Memory B cell (primary cell): ENCODE measurements at regions not wholly inside any gene's neighbourhood (a gene's known extent, or its start where the extent isn't known, plus 50 kb on each side); places are given as distances from the start of the nearest gene placed in this dataset.
"Not testable (repeated sequence)": the region's sequence is repeated elsewhere in the genome, so short reads cannot be mapped to it uniquely, and the experiment has no call there.

Experiments
- ATAC-seq: fragments of 150-1000 bp; cut with Tn5 transposase; 2 replicates; pipeline ENCODE4 v1.10.0; 2021; ENCODE audit warnings: low read depth, mild to moderate bottlenecking, moderate library complexity
- DNase-seq, 2 donors: peaks; one replicate each; pipeline ENCODE4 v3.0.0; 2022; ENCODE audit warnings: low spot score in 2 of 2
- H3K27ac Mint-ChIP-seq: one replicate; pipeline ENCODE4 v1.8.0; 2022; ENCODE audit warnings: mild to moderate bottlenecking, moderate library complexity, mixed read lengths
- H3K27me3 Mint-ChIP-seq: one replicate; pipeline ENCODE4 v1.8.0; 2022; ENCODE audit warnings: mixed read lengths
- H3K36me3 Mint-ChIP-seq: one replicate; pipeline ENCODE4 v1.8.0; 2022; ENCODE audit warnings: mild to moderate bottlenecking, mixed read lengths
- H3K4me1 Mint-ChIP-seq: one replicate; pipeline ENCODE4 v1.8.0; 2022; ENCODE audit warnings: mixed read lengths
- H3K4me3 Mint-ChIP-seq: one replicate; pipeline ENCODE4 v1.8.0; 2022; ENCODE audit warnings: mild to moderate bottlenecking, moderate library complexity, mixed read lengths
- H3K9me3 Mint-ChIP-seq: one replicate; pipeline ENCODE4 v1.8.0; 2022; ENCODE audit warnings: mixed read lengths

DNA sequence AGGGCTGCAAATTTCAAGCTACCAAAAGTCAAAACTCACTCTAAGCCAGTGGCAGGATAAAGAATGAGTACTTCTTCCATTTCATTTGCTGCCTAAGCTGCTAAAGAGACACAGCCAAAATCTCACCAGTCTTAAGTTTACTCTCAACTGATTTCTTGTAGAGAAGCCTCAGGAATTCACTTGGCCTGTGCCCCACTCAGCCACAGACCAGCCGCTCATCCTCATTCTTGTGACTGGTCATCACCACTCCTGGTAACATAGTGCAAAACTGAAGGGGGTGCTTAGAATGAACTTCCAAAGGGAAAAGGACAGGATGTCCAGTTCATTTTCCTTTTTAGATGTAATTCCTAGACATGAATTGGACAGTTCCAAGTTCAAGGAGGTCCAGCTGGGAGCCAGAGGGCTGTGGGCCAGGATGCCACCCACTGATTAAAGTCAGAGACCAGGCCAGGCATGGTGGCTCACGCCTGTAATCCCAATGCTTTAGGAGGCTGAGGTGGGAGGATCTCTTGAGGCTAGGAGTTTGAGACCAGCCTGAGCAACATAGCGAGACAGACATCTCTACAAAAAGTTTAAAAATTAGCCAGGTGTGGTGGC is 72.7 kb upstream of the RANBP3L start:
- H3K36me3 Mint-ChIP-seq, result no peaks in the 10 kb centered on the region
- peaks cover 2% of the 10 kb centered on the region for H3K27me3 Mint-ChIP-seq
- no peaks in the 10 kb centered on the region for H3K9me3 Mint-ChIP-seq
- H3K27ac Mint-ChIP-seq, result no peak overlapping the region
- H3K4me3 Mint-ChIP-seq, result no peak overlapping the region
- no peak for DNase-seq
- no peak for ATAC-seq
- H3K4me1 Mint-ChIP-seq, result no peaks in the 10 kb centered on the region

DNA sequence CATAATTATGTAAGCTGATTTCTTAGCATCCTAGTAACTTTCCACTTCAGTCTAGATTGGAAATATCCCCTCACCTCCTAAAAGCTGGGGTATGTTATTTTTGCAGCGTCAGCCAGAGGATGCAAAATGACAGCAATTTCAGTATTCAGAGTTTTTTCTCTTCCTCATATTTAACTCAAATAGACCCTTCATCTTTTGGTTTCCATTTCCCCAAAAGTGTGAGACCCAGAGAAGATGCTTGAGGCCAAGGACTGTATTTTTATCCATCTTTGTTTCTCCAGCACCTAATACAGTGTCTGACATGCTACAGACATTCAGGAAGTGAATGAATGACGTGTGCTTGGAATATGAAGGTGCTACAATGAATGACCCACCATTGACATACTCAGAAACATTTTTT is 75.5 kb upstream of the RANBP3L start:
- H3K9me3 Mint-ChIP-seq, result no peaks in the 10 kb centered on the region

DNA sequence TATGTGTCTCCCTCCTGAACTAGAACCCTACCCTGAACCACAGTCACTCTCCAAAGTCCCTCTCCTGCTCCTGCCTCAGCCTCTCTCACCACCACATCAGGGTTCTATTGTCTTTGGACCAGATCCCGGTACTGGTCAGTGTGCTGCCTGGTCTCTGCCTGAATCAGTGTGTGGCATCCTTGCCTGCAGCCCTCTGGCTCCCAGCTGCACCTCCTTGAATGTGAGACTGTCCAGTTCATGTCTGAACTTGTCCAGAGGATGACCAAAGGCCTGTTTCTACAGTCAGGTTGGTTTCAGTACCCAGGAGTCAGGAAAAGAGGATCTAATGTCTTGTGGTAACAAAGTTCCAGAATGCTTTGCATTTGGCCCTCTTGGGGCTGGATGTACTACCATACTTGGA is 76.8 kb upstream of the RANBP3L start:
- peaks cover 5% of the 10 kb centered on the region for H3K27me3 Mint-ChIP-seq
- H3K4me3 Mint-ChIP-seq, result no peak overlapping the region
- no peaks in the 10 kb centered on the region for H3K9me3 Mint-ChIP-seq
- no peaks in the 10 kb centered on the region for H3K36me3 Mint-ChIP-seq
- no peak for DNase-seq
- H3K27ac Mint-ChIP-seq, result no peak overlapping the region
- no peak for ATAC-seq
- H3K4me1 Mint-ChIP-seq, result no peaks in the 10 kb centered on the region

More for the DNA sequence above, 75.5 kb upstream of the RANBP3L start:
- H3K27me3 Mint-ChIP-seq, result peaks cover 5% of the 10 kb centered on the region
- no peak overlapping the region for H3K27ac Mint-ChIP-seq
- H3K4me3 Mint-ChIP-seq, result no peak overlapping the region
- H3K36me3 Mint-ChIP-seq, result no peaks in the 10 kb centered on the region
- no peak for DNase-seq
- no peaks in the 10 kb centered on the region for H3K4me1 Mint-ChIP-seq
- ATAC-seq, result no peak

DNA sequence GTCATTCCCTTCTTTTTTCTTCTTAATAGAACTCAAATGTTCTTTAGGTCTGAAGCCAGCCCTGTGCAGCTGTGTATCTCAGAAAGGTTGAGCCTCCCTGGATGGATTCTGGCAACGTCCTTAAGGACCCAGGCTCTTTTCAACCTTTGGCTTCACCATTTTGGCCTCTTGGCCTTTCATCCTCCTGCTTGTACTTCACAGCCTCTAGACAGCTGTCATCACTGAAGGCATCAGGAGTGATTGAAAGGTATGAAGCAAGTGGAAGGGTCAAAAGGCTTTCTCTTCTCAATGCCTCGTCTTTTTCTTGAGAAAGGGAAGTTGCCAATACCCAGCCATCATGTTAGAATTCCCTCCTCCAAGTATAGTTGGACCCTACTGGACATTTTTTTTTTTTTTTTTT is 81.2 kb upstream of the RANBP3L start:
- Mint-ChIP-seq H3K4me1 (no peaks in the 10 kb centered on the region), H3K27me3 (peaks cover 8% of the 10 kb centered on the region), H3K9me3 (no peaks in the 10 kb centered on the region), H3K36me3 (no peaks in the 10 kb centered on the region), H3K27ac (no peak overlapping the region), H3K4me3 (no peak overlapping the region)
- no peak for DNase-seq
- no peak for ATAC-seq

DNA sequence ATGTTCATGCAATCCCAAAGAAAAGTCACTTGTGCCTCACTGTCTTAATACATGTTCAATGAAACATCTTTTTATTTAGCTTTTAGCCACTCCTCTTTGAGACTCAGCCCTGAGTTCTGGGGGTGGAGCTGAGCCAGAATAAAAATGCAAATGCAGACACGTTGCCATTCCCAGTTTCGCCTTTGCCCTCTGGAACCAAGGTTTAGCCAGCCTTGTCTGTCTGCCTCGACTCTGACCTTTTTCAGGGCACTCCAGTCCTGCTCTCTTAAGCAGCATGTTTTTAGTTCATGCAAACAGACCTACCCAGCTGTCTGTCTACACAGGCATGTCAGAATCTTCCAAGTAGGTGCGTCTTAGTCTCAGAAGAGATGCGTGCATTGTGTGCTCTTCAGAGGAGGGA is 82.2 kb upstream of the RANBP3L start:
- Mint-ChIP-seq H3K4me1 (no peaks in the 10 kb centered on the region), H3K27ac (no peak overlapping the region), H3K27me3 (peaks cover 8% of the 10 kb centered on the region), H3K36me3 (no peaks in the 10 kb centered on the region), H3K9me3 (no peaks in the 10 kb centered on the region), H3K4me3 (no peak overlapping the region)
- ATAC-seq, result no peak
- DNase-seq, result no peak

DNA sequence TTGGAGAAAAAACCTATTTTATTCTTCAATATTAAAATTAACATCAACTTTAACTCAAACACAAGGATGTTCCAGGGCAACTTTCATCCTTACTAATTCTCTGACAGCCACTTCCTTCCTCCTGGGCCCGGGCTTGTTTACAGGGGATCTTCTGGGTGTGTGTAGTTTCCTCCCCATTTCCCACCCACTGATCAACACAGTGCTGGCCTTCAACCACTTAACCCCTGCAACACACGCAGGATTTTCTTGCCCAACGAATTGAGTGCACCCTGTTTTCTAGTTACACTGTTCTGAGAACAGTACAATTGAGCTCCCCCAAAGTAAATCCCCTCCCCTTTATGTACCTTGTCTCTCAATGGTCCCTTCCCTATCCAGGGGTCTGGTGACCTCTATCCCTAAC is 83.1 kb upstream of the RANBP3L start:
- DNase-seq (no peak), ATAC-seq (no peak)
- Mint-ChIP-seq H3K9me3 (no peaks in the 10 kb centered on the region), H3K27ac (no peak overlapping the region), H3K36me3 (no peaks in the 10 kb centered on the region), H3K27me3 (peaks cover 6% of the 10 kb centered on the region), H3K4me3 (no peak overlapping the region), H3K4me1 (no peaks in the 10 kb centered on the region)

DNA sequence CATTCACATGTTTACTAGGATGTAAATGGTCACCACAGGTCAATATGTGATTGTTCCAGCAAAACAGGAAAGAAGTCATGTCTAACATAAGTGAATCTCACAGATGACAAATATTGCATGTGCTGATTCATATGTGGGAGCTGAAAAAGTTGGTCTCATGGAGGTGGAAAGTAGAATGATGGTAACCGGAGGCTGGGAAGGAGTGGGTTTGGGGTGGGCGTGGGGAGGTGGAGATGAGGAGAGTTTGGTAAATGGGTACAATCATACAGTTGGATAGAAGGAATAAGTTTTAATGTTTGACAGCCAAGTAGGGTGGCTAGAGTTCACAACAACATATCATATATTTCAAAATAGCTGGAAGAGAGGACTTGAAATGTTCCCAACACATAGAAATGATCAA is 83.8 kb upstream of the RANBP3L start:
- peaks cover 6% of the 10 kb centered on the region for H3K27me3 Mint-ChIP-seq
- H3K9me3 Mint-ChIP-seq, result no peaks in the 10 kb centered on the region
- DNase-seq (no peak), ATAC-seq (no peak)
- no peak overlapping the region for H3K27ac Mint-ChIP-seq
- H3K36me3 Mint-ChIP-seq, result no peaks in the 10 kb centered on the region
- no peak overlapping the region for H3K4me3 Mint-ChIP-seq
- no peaks in the 10 kb centered on the region for H3K4me1 Mint-ChIP-seq

DNA sequence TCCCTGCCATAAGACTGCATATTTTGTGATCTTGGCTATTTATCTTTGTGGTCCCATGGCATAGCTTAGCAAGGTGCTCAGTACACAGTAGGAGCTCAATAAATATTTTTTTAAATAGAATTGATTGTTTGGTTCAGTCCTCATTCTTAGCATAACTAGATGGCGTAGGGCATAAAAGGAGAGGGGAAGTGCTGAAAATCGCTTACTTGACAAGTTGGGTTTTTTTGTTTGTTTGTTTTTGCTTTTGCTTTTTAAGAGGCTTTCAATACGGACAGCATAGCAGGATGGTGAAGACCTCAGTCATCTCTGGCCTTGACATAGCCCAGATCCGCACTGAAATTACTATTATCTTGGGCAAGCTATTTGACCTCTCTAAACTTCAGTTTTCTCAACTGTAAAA is 86.6 kb upstream of the RANBP3L start:
- Mint-ChIP-seq H3K4me3 (no peak overlapping the region), H3K36me3 (no peaks in the 10 kb centered on the region), H3K27me3 (peaks cover 5% of the 10 kb centered on the region)

DNA sequence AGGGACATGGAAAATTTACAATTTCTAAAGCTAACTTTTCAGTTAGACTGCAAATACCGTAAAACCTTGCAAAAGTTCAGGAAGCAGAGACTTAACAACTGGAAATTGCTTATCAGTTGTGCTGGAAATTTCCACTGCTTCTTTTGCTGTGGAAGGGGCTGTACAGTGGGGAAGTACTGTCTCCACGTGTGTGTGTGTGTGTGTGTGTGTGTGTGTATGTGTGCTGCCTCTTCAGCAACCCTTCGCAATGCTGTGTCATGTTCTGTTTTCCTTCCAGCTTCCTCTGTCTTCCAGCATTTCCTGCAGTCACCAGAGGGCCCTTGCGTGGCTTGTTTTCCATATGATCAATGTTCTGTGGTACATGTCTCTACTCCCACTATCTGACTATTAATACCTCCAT is 87.5 kb upstream of the RANBP3L start:
- H3K27ac Mint-ChIP-seq, result no peak overlapping the region
- H3K36me3 Mint-ChIP-seq, result no peaks in the 10 kb centered on the region
- H3K9me3 Mint-ChIP-seq, result no peaks in the 10 kb centered on the region
- H3K27me3 Mint-ChIP-seq, result peaks cover 5% of the 10 kb centered on the region
- H3K4me3 Mint-ChIP-seq, result no peak overlapping the region
- DNase-seq (no peak), ATAC-seq (no peak)
- H3K4me1 Mint-ChIP-seq, result no peaks in the 10 kb centered on the region

More for the DNA sequence above, 86.6 kb upstream of the RANBP3L start:
- ATAC-seq (no peak), DNase-seq (no peak)
- H3K4me1 Mint-ChIP-seq, result no peaks in the 10 kb centered on the region
- no peaks in the 10 kb centered on the region for H3K9me3 Mint-ChIP-seq
- no peak overlapping the region for H3K27ac Mint-ChIP-seq

DNA sequence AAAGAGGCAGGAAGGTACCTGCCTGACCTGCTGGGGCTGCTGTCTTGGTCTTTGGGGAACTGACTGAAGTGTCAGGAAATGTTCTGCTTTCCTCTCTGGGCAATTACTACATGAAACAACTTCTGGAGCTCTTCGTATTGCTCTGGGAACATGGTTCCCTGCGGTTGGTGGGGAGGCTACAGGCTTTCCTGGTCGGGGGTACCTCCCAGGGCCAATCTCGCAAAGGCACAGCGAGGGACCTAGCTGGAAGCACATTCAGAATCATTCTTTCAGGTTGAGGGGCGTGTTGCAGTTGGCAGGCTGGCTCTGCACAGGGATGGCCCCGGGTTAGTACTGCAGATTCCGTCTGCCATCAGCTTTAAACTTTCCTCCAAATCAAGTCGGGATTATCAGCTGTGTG is 88.9 kb upstream of the RANBP3L start:
- Mint-ChIP-seq H3K27me3 (peaks cover 2% of the 10 kb centered on the region), H3K27ac (no peak overlapping the region), H3K4me1 (peaks cover under 1% of the 10 kb centered on the region), H3K4me3 (no peak overlapping the region), H3K36me3 (no peaks in the 10 kb centered on the region), H3K9me3 (no peaks in the 10 kb centered on the region)
- no peak for ATAC-seq
- DNase-seq, result no peak

DNA sequence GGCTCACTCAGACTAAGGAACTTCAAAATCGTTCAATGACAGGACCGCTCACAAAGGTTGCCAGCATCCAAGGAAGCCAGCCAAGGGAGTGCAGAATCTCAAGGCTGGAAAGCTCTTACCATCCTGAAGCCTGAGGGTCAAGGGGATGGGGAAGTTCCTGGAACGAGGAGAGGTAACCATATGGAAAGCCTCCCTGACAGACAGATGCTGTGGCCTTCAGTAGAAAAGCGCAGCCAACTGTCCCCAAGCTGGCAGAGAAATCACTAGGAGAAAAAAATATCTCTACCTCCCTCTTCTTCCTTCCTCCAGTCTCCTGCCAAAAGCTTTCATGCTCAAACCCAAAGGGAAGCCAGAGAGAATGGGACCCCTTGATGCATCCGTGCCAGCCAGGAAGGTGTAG is 90.5 kb upstream of the RANBP3L start:
- H3K36me3 Mint-ChIP-seq, result no peaks in the 10 kb centered on the region
- DNase-seq, result no peak
- peaks cover 5% of the 10 kb centered on the region for H3K4me1 Mint-ChIP-seq
- H3K27ac Mint-ChIP-seq, result no peak overlapping the region
- no peaks in the 10 kb centered on the region for H3K9me3 Mint-ChIP-seq
- no peak for ATAC-seq
- no peak overlapping the region for H3K4me3 Mint-ChIP-seq
- H3K27me3 Mint-ChIP-seq, result peaks cover 4% of the 10 kb centered on the region

DNA sequence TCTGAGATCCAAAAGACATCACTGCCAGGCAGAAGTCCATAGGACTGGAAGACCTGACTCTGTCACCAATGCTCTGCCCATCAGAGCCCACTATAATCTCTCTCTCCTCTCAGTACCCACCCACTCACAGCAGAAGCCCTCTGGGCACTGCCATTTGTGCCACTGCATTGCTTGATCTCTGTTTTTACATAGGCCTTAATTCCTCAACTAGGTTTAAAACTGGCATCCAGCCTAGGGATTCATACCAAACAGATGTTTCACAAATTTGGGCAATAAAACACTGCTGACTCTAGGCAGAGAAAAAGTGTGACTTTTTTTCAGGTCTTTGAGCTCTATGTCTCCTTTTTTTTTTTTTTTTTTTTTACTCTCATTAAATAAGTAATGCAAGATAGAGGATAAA is 91.1 kb upstream of the RANBP3L start:
- Mint-ChIP-seq H3K36me3 (no peaks in the 10 kb centered on the region), H3K27me3 (peaks cover 4% of the 10 kb centered on the region), H3K4me3 (no peak overlapping the region), H3K27ac (no peak overlapping the region), H3K4me1 (peaks cover 5% of the 10 kb centered on the region), H3K9me3 (no peaks in the 10 kb centered on the region)
- ATAC-seq (no peak), DNase-seq (no peak)

DNA sequence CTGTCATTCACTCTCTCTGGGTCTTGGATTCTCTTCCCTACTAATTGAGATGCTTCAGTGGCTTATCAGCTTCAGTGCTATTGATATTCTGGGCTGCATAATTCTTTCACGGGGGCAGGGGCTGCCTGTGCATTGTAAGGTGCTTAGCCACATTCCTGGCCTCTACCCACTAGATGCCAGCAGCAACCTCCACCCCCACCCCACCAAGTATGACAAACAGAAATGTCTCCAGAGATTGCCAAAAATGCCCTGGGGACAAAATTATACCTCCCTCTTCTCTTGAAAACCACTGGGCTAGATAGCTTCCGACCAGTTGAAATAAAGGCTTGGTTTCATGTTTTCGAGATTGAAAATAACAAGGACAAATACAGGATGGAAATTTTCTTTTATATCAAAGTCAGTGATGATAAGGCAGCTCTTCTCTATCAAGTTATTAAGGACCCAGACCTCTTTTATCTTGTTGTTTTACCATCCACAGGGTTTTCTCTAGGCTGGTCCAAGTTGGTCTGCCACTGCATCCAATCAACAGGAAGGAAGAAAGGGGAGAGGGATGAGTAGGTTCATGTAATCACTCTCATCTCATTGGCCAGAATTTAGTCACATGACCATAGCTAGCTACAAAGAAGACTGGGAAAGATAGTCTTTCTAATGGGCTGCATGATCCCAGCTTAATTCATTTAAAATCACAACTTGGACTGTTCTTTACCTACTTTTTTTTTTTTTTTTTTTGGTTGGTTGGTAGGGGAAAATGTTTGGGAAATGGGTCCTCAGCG is 92.1 kb upstream of the RANBP3L start:
- no peak overlapping the region for H3K4me3 Mint-ChIP-seq
- H3K36me3 Mint-ChIP-seq, result no peaks in the 10 kb centered on the region
- no peak for DNase-seq
- H3K27me3 Mint-ChIP-seq, result peaks cover 4% of the 10 kb centered on the region
- no peak for ATAC-seq
- H3K9me3 Mint-ChIP-seq, result no peaks in the 10 kb centered on the region
- peaks cover 5% of the 10 kb centered on the region for H3K4me1 Mint-ChIP-seq
- no peak overlapping the region for H3K27ac Mint-ChIP-seq

DNA sequence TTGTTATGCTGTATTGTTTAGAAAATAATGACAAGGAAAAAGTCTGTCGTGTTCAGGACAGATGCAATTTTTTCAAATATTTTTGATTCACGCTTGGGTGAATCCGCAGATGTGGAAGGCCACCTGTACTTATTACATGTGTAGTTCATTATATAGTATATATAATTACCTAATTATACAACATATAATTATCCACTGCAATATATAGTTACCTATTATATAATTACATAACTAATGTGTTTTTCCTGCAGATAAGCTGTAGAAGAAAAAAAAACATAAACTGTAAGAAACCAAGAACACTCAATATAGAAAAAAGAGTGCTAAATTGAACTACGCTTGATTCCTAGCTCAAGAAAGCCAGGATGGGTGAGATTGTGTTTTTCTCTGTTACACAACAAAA is 93.6 kb upstream of the RANBP3L start:
- Mint-ChIP-seq H3K9me3 (no peaks in the 10 kb centered on the region), H3K4me1 (peaks cover 5% of the 10 kb centered on the region), H3K27ac (no peak overlapping the region), H3K4me3 (no peak overlapping the region), H3K27me3 (peaks cover 4% of the 10 kb centered on the region), H3K36me3 (no peaks in the 10 kb centered on the region)
- no peak for ATAC-seq
- no peak for DNase-seq

DNA sequence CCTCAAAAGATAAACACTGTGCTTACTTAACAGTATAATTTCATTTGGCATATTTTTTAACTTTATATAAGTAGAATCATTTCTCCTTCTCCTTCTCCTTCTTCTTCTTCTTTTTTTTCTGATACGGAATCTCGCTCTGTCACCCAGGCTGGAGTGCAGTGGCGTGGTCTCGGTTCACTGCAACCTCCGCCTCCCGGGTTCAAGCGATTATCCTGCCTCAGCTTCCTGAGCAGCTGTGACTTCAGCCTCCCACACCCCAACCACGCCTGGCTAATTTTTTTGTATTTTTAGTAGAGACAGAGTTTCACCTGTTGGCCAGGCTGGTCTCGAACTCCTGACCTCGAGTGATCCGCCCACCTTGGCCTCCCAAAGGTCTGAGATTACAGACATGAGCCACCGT is 94.2 kb upstream of the RANBP3L start:
- not testable (repeated sequence) for H3K4me3 Mint-ChIP-seq, H3K36me3 Mint-ChIP-seq, ATAC-seq, DNase-seq, H3K27ac Mint-ChIP-seq, H3K27me3 Mint-ChIP-seq, H3K4me1 Mint-ChIP-seq, H3K9me3 Mint-ChIP-seq
